Muscle layer of duodenum (tissue), 2 donors: ENCODE measurements at regions not wholly inside any gene's neighbourhood (a gene's known extent, or its start where the extent isn't known, plus 50 kb on each side); places are given as distances from the start of the nearest gene placed in this dataset.

ENCODE experiments used
- H3K27ac ChIP-seq: one replicate; pipeline ENCODE4 v1.7.0; 2013; ENCODE audit warnings: mild to moderate bottlenecking, low read length
- H3K27me3 ChIP-seq: one replicate; pipeline ENCODE4 v1.7.0; 2013; ENCODE audit warnings: low read depth, mild to moderate bottlenecking, control low read depth, low read length
- H3K36me3 ChIP-seq, 2 donors: one replicate each; pipeline ENCODE4 v1.7.0; 2013; ENCODE audit warnings: low read length in 2 of 2, control low read depth in 1 of 2, mild to moderate bottlenecking in 1 of 2; ENCODE audit not compliant: insufficient read depth in 2 of 2, control insufficient read depth in 1 of 2
- H3K4me1 ChIP-seq, 2 donors: one replicate each; pipeline ENCODE4 v1.7.0; 2013; ENCODE audit warnings: low read length in 2 of 2, mild to moderate bottlenecking in 2 of 2, control low read depth in 1 of 2, moderate library complexity in 1 of 2; ENCODE audit not compliant: insufficient read depth in 2 of 2, control insufficient read depth in 1 of 2
- H3K4me3 ChIP-seq, 2 donors: one replicate each; pipeline ENCODE4 v1.7.0; 2013; ENCODE audit warnings: low read length in 2 of 2, low read depth in 1 of 2, mild to moderate bottlenecking in 1 of 2
- H3K9me3 ChIP-seq, 2 donors: one replicate each; pipeline ENCODE4 v1.7.0; 2013; ENCODE audit warnings: low read length in 2 of 2, control low read depth in 1 of 2, mild to moderate bottlenecking in 1 of 2; ENCODE audit not compliant: control insufficient read depth in 1 of 2
- donor health status: healthy.

DNA sequence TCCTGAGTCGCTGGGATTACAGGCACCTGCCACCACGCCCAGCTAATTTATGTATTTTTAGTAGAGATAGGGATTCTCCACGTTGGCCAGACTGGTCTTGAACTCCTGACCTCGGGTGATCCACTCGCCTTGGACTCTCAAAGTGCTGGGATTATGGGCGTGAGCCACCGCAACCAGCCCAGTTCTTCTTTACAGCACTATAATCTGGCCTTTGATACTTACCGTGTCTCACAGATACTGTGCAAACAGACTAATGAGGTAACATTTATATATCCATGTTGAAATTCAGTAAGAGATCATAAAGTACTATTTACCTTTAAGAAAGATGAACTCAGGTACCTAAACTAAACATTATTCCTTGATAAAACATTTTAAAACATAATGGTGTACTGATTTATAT, 121.8 kb upstream of the PRR20A start:
- Histone ChIP-seq H3K4me3 (no peak overlapping the region), H3K9me3 (peaks cover 0 to 6% of the 10 kb centered on the region in 2 donors), H3K27ac (no peak overlapping the region), H3K27me3 (no peaks in the 10 kb centered on the region), H3K36me3 (no peaks in the 10 kb centered on the region), H3K4me1 (no peaks in the 10 kb centered on the region)

DNA sequence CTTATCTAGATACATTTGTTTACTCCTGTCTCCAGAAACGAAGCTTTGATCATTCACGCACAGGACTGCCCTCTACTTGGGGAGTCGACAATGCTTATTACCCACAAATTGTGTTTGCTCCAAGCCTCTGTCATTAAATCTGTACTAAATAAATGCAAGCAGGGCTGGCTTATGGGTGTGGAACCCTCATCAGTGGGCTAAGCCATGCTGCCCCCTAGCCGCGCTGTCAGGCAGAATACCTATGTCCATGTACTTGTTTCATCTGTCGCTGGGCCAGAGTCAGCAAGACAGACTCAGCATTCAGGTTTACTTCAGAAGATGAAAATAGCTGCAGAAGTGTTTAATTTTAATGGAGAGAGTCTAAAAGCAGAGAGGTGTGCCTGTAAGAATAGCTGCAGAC, 110.0 kb upstream of the PRR20A start:
- Histone ChIP-seq H3K4me3 (no peak overlapping the region), H3K27ac (no peak overlapping the region), H3K36me3 (no peaks in the 10 kb centered on the region), H3K27me3 (no peaks in the 10 kb centered on the region), H3K4me1 (no peaks in the 10 kb centered on the region), H3K9me3 (peaks cover 0 to under 1% of the 10 kb centered on the region in 2 donors)

DNA sequence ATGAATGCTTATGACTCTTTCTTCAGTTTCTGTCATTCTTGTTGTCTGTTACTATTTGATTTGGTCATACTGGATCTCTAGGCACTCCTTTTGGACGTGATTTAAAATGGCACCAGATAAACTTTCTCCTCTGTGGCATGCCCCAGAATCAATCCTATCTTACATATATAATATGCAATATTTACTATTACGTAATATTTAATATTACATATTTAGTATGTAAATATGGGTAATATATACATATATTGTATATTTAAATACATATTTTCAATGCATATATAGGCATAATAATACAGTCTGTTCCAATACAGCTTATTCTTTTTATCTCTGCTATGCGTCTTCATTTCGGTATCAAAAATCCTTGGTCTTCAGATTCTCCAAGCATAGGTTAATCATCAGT, 104.4 kb upstream of the PRR20A start:
- Histone ChIP-seq H3K4me3 (no peak overlapping the region), H3K4me1 (no peaks in the 10 kb centered on the region), H3K27me3 (no peaks in the 10 kb centered on the region), H3K9me3 (no peaks in the 10 kb centered on the region), H3K36me3 (no peaks in the 10 kb centered on the region), H3K27ac (no peak overlapping the region)

DNA sequence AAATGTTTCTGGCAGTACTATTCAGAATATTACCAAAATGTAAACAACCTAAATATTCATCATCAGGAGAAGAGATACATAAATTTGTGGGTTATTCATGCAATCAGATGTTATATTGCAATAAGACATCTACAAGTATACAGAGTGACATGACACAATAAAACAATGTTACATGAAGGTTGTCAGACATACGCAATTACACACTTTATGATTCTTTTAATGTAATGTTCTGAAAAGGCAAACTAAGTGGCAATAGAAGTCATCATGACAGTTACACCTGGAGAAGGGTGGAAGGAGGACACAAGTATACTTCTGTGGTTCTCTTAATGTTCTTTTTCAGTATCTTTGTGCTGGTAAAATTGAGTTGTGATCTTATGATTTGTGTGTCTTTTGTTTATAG, 95.8 kb upstream of the PRR20A start:
- H3K27me3 ChIP-seq, result no peaks in the 10 kb centered on the region
- no peak overlapping the region for H3K27ac ChIP-seq
- H3K4me1 ChIP-seq, result no peaks in the 10 kb centered on the region
- H3K9me3 ChIP-seq, result peaks cover 0 to 6% of the 10 kb centered on the region in 2 donors
- no peak overlapping the region for H3K4me3 ChIP-seq
- H3K36me3 ChIP-seq, result no peaks in the 10 kb centered on the region

DNA sequence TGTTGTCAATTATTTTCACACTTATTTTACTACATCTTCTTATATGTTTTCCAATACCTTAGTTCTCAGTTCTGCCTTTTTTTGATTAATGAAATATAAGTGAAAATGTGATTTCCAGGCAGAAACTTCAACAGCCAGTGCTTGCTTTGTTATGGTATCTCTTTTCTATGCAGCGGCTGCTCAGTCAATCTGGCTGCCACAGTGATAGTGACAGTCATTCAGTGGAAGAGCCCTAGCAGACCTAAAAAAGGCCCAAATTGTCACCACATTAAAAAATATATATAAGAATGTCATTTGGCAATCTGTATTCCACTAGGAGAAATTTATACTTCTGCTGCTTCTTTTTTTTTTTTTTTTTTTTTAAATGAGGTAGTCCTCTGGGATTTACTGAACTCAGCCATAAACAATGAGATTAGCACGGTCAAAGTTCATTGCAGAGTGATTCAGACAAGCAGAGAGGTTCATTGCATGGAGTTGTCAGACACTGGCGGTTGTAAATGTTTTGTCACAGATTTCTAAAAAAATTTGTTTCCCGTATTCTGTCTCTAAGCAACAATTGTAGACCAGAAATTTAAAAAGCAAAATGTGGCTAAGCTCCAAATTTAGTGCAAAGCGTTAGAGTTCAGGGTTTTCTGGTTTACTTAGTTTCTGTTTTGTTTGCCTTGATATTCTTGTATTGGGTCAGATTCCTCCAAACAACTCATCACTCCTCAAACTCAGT, 94.7 kb upstream of the PRR20A start:
- H3K27ac ChIP-seq, result no peak overlapping the region
- no peaks in the 10 kb centered on the region for H3K27me3 ChIP-seq
- H3K36me3 ChIP-seq, result no peaks in the 10 kb centered on the region
- peaks cover 0 to 16% of the 10 kb centered on the region in 2 donors for H3K9me3 ChIP-seq
- no peaks in the 10 kb centered on the region for H3K4me1 ChIP-seq
- no peak overlapping the region for H3K4me3 ChIP-seq

DNA sequence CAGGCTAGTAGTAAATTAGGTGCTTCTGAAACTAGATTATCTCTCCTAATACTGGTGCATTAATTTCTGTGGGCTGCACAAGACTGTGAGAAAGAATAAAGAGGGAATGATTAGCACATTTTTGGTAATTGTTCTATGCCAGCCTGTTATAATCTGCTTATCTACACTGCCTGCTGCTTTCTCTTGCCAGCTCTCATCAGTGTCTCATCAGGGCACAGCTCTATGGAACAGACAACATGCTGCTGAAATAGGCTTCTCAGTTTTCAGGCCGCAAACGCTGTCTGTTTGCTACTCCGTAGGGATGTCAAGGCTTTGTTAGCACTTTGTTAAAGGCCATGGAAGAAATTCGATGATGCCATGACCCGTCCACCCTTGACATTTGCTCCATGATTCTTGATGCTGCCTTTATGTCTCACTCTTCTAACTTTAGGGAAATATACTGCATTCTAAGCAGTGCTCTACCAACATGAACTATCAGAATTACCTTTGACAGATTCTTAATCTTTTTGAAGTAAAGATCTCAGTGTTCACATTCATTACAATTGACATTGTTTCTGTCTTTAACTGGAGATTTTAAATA, 84.0 kb upstream of the PRR20A start:
- no peaks in the 10 kb centered on the region for H3K4me1 ChIP-seq
- H3K9me3 ChIP-seq, result no peaks in the 10 kb centered on the region
- no peaks in the 10 kb centered on the region for H3K36me3 ChIP-seq
- no peak overlapping the region for H3K27ac ChIP-seq
- H3K4me3 ChIP-seq, result no peak overlapping the region
- H3K27me3 ChIP-seq, result no peaks in the 10 kb centered on the region

DNA sequence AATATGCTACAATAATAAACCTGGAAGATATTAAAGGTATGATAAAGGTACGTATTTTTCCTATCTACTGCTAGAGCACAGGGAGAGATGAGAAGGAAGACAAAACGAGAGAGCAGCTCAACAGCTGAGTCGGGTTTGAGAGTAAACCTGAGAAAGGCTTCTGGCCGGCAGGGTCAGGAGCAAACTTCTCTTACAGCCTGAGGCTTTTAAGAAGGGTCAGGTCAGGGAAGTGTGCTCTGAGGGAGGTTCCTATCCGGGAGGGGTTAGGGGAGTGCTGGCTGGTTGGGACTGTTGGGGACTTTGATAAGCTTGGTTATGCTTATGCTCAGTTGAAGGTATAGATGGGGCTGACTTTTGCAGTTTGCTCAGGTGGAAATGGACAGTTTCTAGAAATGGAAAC, 77.7 kb upstream of the PRR20A start:
- no peak overlapping the region for H3K27ac ChIP-seq
- no peaks in the 10 kb centered on the region for H3K4me1 ChIP-seq
- no peaks in the 10 kb centered on the region for H3K27me3 ChIP-seq
- H3K36me3 ChIP-seq, result no peaks in the 10 kb centered on the region
- no peaks in the 10 kb centered on the region for H3K9me3 ChIP-seq
- H3K4me3 ChIP-seq, result no peak overlapping the region

DNA sequence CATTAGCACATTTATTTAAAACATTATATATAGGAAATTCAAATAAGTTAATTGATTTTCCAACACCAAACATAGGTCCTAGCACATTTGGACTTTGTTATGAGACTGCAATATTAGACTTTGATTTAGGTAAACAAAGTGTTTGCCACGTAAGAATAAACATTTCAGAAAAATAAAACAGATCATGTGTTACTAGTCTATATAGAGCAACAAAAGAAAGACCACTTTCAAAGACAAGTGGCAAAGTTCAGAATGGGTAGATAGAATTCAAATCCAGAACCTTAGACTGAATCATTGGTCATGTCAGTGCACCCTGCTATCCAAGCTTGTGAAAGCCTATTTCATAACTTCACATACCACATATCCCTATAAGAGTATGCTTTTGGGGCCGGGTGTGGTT, 66.7 kb upstream of the PRR20A start:
- Histone ChIP-seq H3K27ac (no peak overlapping the region), H3K4me3 (no peak overlapping the region)

DNA sequence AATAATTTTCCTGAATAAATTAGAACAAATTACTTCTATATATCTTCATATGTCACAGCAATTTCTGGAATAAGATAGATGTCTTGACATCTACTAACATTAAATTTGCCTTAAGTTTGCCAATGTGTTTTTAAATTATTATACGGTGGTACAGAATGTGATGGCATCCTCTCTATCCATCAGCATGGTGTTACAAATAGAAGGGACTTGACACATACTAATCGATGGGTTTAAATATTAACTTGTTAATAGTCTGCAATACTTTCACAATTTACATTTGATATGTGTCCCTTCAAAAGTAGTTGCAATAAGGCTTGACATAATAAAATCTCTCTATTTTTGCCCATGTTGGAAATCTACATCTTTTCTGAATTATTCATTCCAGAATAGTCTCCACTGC, 65.1 kb upstream of the PRR20A start:
- Histone ChIP-seq H3K27ac (no peak overlapping the region), H3K27me3 (no peaks in the 10 kb centered on the region), H3K4me3 (no peak overlapping the region), H3K4me1 (no peaks in the 10 kb centered on the region), H3K36me3 (no peaks in the 10 kb centered on the region), H3K9me3 (peaks cover 0 to under 1% of the 10 kb centered on the region in 2 donors)

More for the DNA sequence above, 66.7 kb upstream of the PRR20A start:
- H3K4me1 ChIP-seq, result no peaks in the 10 kb centered on the region
- no peaks in the 10 kb centered on the region for H3K27me3 ChIP-seq
- no peaks in the 10 kb centered on the region for H3K9me3 ChIP-seq
- H3K36me3 ChIP-seq, result no peaks in the 10 kb centered on the region

DNA sequence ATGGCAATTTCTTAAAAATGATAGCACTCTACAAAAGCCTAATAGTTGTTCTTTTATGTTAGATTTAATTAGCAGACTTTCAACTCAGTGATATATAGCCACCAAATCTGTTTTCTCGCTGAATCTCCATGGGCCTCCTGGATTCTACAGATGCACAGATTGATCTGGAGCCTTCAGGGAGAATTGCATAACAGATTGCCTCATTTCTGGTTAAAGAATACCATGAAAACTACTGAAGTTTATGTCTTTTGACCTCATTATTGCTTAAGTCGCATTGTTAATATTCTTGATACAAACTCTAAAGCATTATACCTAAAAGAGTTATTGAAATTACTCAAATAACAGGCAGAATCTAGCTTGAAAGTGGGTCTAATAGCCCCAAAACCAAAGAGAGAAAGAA, 53.7 kb upstream of the PRR20A start:
- no peaks in the 10 kb centered on the region for H3K4me1 ChIP-seq
- H3K9me3 ChIP-seq, result no peaks in the 10 kb centered on the region
- H3K27me3 ChIP-seq, result no peaks in the 10 kb centered on the region
- no peak overlapping the region for H3K27ac ChIP-seq
- H3K4me3 ChIP-seq, result no peak overlapping the region
- H3K36me3 ChIP-seq, result no peaks in the 10 kb centered on the region
